ENCODE measurements at regions not wholly inside any gene's neighbourhood (a gene's known extent, or its start where the extent isn't known, plus 50 kb on each side); places are given as distances from the start of the nearest gene placed in this dataset.

DNA sequence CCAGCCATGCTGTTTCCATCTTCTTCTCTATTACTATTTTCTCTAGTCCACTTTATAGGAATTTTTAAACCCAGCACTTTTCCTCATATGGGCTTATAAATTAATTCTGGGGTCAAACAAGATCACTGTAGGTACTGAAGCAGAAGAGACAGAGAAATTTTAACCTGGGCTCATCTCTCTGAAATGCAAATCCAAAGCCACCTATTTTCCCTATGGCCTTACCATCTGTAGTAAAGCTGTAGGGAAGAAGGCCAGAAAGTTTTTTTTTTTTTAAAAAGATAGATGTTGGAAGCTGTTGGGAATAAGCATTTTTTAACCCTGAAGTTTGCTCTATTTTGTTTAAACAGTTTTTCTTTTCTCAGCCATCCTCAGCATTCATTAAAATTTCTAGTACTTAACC is 367.4 kb downstream of the CD109 start:
- Histone ChIP-seq H3K4me1 (ENCODE audit: control insufficient read depth, low read length) (no peaks in the 10 kb centered on the region), H3K9me2 (replicated peaks; ENCODE audit: control insufficient read depth, low read length) (no peaks in the 10 kb centered on the region; the same call in 1 of the 2 replicates), H3K79me2 (ENCODE audit: control insufficient read depth, low read length) (no peaks in the 10 kb centered on the region), H3K4me2 (ENCODE audit: low read length) (no peak overlapping the region), H3F3A (ENCODE audit: control insufficient read depth, insufficient read depth) (no peaks in the 10 kb centered on the region), H4K20me1 (ENCODE audit: control insufficient read depth, insufficient read depth, low read depth, low read length) (no peaks in the 10 kb centered on the region), H3K36me3 (ENCODE audit: control insufficient read depth, low read length) (no peaks in the 10 kb centered on the region), H3K9me3 (ENCODE audit: control insufficient read depth, insufficient read depth, low read length) (no peaks in the 10 kb centered on the region), H3K4me3 (ENCODE audit: low read length) (no peak overlapping the region), H3K27ac (ENCODE audit: low read depth, low read length) (no peak overlapping the region), H3K27me3 (ENCODE audit: control insufficient read depth, low read length) (no peaks in the 10 kb centered on the region)
- TF ChIP-seq, protein P1, sequence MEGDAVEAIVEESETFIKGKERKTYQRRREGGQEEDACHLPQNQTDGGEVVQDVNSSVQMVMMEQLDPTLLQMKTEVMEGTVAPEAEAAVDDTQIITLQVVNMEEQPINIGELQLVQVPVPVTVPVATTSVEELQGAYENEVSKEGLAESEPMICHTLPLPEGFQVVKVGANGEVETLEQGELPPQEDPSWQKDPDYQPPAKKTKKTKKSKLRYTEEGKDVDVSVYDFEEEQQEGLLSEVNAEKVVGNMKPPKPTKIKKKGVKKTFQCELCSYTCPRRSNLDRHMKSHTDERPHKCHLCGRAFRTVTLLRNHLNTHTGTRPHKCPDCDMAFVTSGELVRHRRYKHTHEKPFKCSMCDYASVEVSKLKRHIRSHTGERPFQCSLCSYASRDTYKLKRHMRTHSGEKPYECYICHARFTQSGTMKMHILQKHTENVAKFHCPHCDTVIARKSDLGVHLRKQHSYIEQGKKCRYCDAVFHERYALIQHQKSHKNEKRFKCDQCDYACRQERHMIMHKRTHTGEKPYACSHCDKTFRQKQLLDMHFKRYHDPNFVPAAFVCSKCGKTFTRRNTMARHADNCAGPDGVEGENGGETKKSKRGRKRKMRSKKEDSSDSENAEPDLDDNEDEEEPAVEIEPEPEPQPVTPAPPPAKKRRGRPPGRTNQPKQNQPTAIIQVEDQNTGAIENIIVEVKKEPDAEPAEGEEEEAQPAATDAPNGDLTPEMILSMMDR (IDR thresholded peaks at IDR 0.05; ENCODE audit: low read depth, low read length, poor library complexity, severe bottlenecking) = no peak
- TF ChIP-seq EZH2phosphoT487 (IDR thresholded peaks at IDR 0.05; ENCODE audit: borderline replicate concordance, low read length) = no peak

DNA sequence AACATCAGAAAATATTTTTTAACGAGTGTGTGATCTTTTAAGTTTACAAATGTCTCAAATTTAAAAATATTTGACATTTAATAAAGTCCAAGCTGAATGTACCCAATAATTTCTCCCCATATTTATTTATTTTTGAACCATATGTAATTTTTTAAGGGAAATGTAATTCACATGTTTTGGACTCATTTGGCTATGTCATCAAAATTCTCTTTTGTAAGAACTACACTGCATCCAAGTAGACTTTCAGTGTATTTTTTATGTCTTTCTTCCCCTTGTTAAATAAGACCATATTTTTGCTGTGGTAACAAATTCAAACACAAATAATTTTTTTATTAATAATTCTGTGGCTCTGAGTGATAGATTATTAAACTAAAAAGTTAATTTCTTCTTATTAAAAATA is 365.2 kb downstream of the CD109 start:
- Histone ChIP-seq H3K27ac (ENCODE audit: low read depth, low read length) (no peak overlapping the region), H3K4me3 (ENCODE audit: low read length) (no peak overlapping the region), H3K9me3 (ENCODE audit: control insufficient read depth, insufficient read depth, low read length) (no peaks in the 10 kb centered on the region), H3F3A (ENCODE audit: control insufficient read depth, insufficient read depth) (no peaks in the 10 kb centered on the region), H3K4me2 (ENCODE audit: low read length) (no peak overlapping the region), H3K79me2 (ENCODE audit: control insufficient read depth, low read length) (no peaks in the 10 kb centered on the region), H4K20me1 (ENCODE audit: control insufficient read depth, insufficient read depth, low read depth, low read length) (no peaks in the 10 kb centered on the region), H3K27me3 (ENCODE audit: control insufficient read depth, low read length) (no peaks in the 10 kb centered on the region), H3K4me1 (ENCODE audit: control insufficient read depth, low read length) (no peaks in the 10 kb centered on the region), H3K9me2 (replicated peaks; ENCODE audit: control insufficient read depth, low read length) (no peaks in the 10 kb centered on the region; the same call in 1 of the 2 replicates), H3K36me3 (ENCODE audit: control insufficient read depth, low read length) (no peaks in the 10 kb centered on the region)
- TF ChIP-seq EZH2phosphoT487 (IDR thresholded peaks at IDR 0.05; ENCODE audit: borderline replicate concordance, low read length) = no peak
- TF ChIP-seq, protein P1 (IDR thresholded peaks at IDR 0.05; ENCODE audit: low read depth, low read length, poor library complexity, severe bottlenecking) = no peak

DNA sequence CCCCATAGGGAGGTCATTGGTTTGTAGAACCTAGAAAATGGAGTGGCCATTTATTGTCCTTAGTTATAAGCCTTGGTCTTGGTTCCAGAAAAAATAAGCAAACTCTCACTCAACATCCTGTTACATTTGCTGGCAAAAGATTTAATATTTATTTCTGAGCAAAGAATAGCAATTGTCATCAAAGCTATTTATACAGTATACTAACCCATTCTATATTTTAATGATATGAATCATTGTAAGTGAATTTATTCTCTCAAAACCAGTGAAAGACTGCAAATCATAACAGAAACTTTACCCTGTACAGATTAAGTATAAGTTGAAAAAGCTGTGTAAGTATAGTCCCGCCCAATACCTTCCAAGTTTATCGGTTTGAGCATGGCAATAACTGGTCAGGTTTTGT is 364.4 kb downstream of the CD109 start:
- H3F3A ChIP-seq (ENCODE audit: control insufficient read depth, insufficient read depth) = no peaks in the 10 kb centered on the region
- no peak overlapping the region for H3K4me3 ChIP-seq (ENCODE audit: low read length)
- no peaks in the 10 kb centered on the region for H3K9me3 ChIP-seq (ENCODE audit: control insufficient read depth, insufficient read depth, low read length)
- H3K27me3 ChIP-seq (ENCODE audit: control insufficient read depth, low read length) = no peaks in the 10 kb centered on the region
- H3K79me2 ChIP-seq (ENCODE audit: control insufficient read depth, low read length) = no peaks in the 10 kb centered on the region
- no peaks in the 10 kb centered on the region for H3K36me3 ChIP-seq (ENCODE audit: control insufficient read depth, low read length)
- no peak overlapping the region for H3K4me2 ChIP-seq (ENCODE audit: low read length)
- no peak overlapping the region for H3K27ac ChIP-seq (ENCODE audit: low read depth, low read length)
- no peaks in the 10 kb centered on the region; the same call in 1 of the 2 replicates for H3K9me2 ChIP-seq (replicated peaks; ENCODE audit: control insufficient read depth, low read length)
- no peaks in the 10 kb centered on the region for H4K20me1 ChIP-seq (ENCODE audit: control insufficient read depth, insufficient read depth, low read depth, low read length)
- no peaks in the 10 kb centered on the region for H3K4me1 ChIP-seq (ENCODE audit: control insufficient read depth, low read length)
- TF ChIP-seq EZH2phosphoT487 (IDR thresholded peaks at IDR 0.05; ENCODE audit: borderline replicate concordance, low read length) = no peak
- TF ChIP-seq, protein P1 (IDR thresholded peaks at IDR 0.05; ENCODE audit: low read depth, low read length, poor library complexity, severe bottlenecking) = no peak
